ENCODE measurements at regions not wholly inside any gene's neighbourhood (a gene's known extent, or its start where the extent isn't known, plus 50 kb on each side); places are given as distances from the start of the nearest gene placed in this dataset.

GRCh38 chr15:59839906-59840305, 150.8 kb upstream of the BNIP2 start:
- H3K4me1 Mint-ChIP-seq (ENCODE audit: low read depth, unreplicated experiment), result no peaks in the 10 kb centered on the region
- DNase-seq (ENCODE audit: low read depth), result no peak
- no peaks in the 10 kb centered on the region for H3K9me3 Mint-ChIP-seq (ENCODE audit: unreplicated experiment)
- H3K4me3 Mint-ChIP-seq (ENCODE audit: unreplicated experiment), result no peak overlapping the region
- FAIRE-seq, result no peak
- H3K27me3 Mint-ChIP-seq (ENCODE audit: low read depth, unreplicated experiment), result peaks cover 10% of the 10 kb centered on the region
- no peaks in the 10 kb centered on the region for H3K9me3 ChIP-seq (ENCODE audit: insufficient read depth, low read depth, low read length)
- H3K9ac ChIP-seq (ENCODE audit: low read length), result no peak overlapping the region
- H3K27ac ChIP-seq (ENCODE audit: low read depth, low read length), result no peak overlapping the region
- no peak overlapping the region for H3K4me2 ChIP-seq (ENCODE audit: low read length)
- H3K36me3 Mint-ChIP-seq (ENCODE audit: low read depth, unreplicated experiment), result no peaks in the 10 kb centered on the region
- H2AFZ ChIP-seq (ENCODE audit: low read depth, low read length), result no peak overlapping the region
- no peak overlapping the region for H3K4me3 ChIP-seq (ENCODE audit: insufficient read depth, low read depth, low read length)
- H3K27ac Mint-ChIP-seq (ENCODE audit: unreplicated experiment), result no peak overlapping the region
- no peaks in the 10 kb centered on the region for H3K4me1 ChIP-seq (ENCODE audit: insufficient read depth, low read length)
- no peaks in the 10 kb centered on the region for H4K20me1 ChIP-seq (ENCODE audit: insufficient read depth, low read length)
- TF ChIP-seq CTCF (IDR thresholded peaks at IDR 0.05; ENCODE audit: insufficient read depth, low read depth, low read length) (no peak), EZH2 (IDR thresholded peaks at IDR 0.05; ENCODE audit: insufficient read depth, low read length) (no peak)
- H3K27me3 ChIP-seq (ENCODE audit: insufficient read depth, low read length), result no peaks in the 10 kb centered on the region
- H3K36me3 ChIP-seq (ENCODE audit: insufficient read depth, low read length), result no peaks in the 10 kb centered on the region
- no peaks in the 10 kb centered on the region for H3K79me2 ChIP-seq (ENCODE audit: insufficient read depth, low read length)

GRCh38 chr15:59838900-59839299, 149.8 kb upstream of the BNIP2 start:
- no peaks in the 10 kb centered on the region for H3K36me3 Mint-ChIP-seq (ENCODE audit: low read depth, unreplicated experiment)
- peaks cover 4% of the 10 kb centered on the region for H3K27me3 ChIP-seq (ENCODE audit: insufficient read depth, low read length)
- no peak overlapping the region for H3K9ac ChIP-seq (ENCODE audit: low read length)
- TF ChIP-seq EZH2 (IDR thresholded peaks at IDR 0.05; ENCODE audit: insufficient read depth, low read length) (no peak), CTCF (IDR thresholded peaks at IDR 0.05; ENCODE audit: insufficient read depth, low read depth, low read length) (no peak)
- DNase-seq (ENCODE audit: low read depth) (no peak), FAIRE-seq (no peak)
- no peaks in the 10 kb centered on the region for H3K4me1 Mint-ChIP-seq (ENCODE audit: low read depth, unreplicated experiment)
- no peaks in the 10 kb centered on the region for H3K9me3 Mint-ChIP-seq (ENCODE audit: unreplicated experiment)
- H3K27ac ChIP-seq (ENCODE audit: low read depth, low read length), result no peak overlapping the region
- H3K4me1 ChIP-seq (ENCODE audit: insufficient read depth, low read length), result no peaks in the 10 kb centered on the region
- no peak overlapping the region for H3K4me3 Mint-ChIP-seq (ENCODE audit: unreplicated experiment)
- H3K27ac Mint-ChIP-seq (ENCODE audit: unreplicated experiment), result no peak overlapping the region
- no peak overlapping the region for H2AFZ ChIP-seq (ENCODE audit: low read depth, low read length)
- H3K27me3 Mint-ChIP-seq (ENCODE audit: low read depth, unreplicated experiment), result peaks cover 5% of the 10 kb centered on the region
- no peak overlapping the region for H3K4me2 ChIP-seq (ENCODE audit: low read length)
- H3K36me3 ChIP-seq (ENCODE audit: insufficient read depth, low read length), result no peaks in the 10 kb centered on the region
- H3K79me2 ChIP-seq (ENCODE audit: insufficient read depth, low read length), result no peaks in the 10 kb centered on the region
- H3K4me3 ChIP-seq (ENCODE audit: insufficient read depth, low read depth, low read length), result no peak overlapping the region
- H3K9me3 ChIP-seq (ENCODE audit: insufficient read depth, low read depth, low read length), result no peaks in the 10 kb centered on the region
- H4K20me1 ChIP-seq (ENCODE audit: insufficient read depth, low read length), result no peaks in the 10 kb centered on the region

GRCh38 chr15:59835776-59836175, 146.7 kb upstream of the BNIP2 start:
- Histone ChIP-seq H3K4me1 (ENCODE audit: insufficient read depth, low read length) (no peaks in the 10 kb centered on the region), H2AFZ (ENCODE audit: low read depth, low read length) (no peak overlapping the region), H4K20me1 (ENCODE audit: insufficient read depth, low read length) (no peaks in the 10 kb centered on the region), H3K9ac (ENCODE audit: low read length) (no peak overlapping the region), H3K36me3 (ENCODE audit: insufficient read depth, low read length) (no peaks in the 10 kb centered on the region), H3K27me3 (ENCODE audit: insufficient read depth, low read length) (peaks cover 4% of the 10 kb centered on the region), H3K27ac (ENCODE audit: low read depth, low read length) (no peak overlapping the region), H3K9me3 (ENCODE audit: insufficient read depth, low read depth, low read length) (no peaks in the 10 kb centered on the region), H3K4me3 (ENCODE audit: insufficient read depth, low read depth, low read length) (no peak overlapping the region), H3K4me2 (ENCODE audit: low read length) (no peak overlapping the region), H3K79me2 (ENCODE audit: insufficient read depth, low read length) (no peaks in the 10 kb centered on the region)
- Mint-ChIP-seq H3K4me3 (ENCODE audit: unreplicated experiment) (no peak overlapping the region), H3K27me3 (ENCODE audit: low read depth, unreplicated experiment) (peaks cover 5% of the 10 kb centered on the region), H3K36me3 (ENCODE audit: low read depth, unreplicated experiment) (no peaks in the 10 kb centered on the region), H3K9me3 (ENCODE audit: unreplicated experiment) (no peaks in the 10 kb centered on the region), H3K4me1 (ENCODE audit: low read depth, unreplicated experiment) (peaks cover 1% of the 10 kb centered on the region), H3K27ac (ENCODE audit: unreplicated experiment) (no peak overlapping the region)
- TF ChIP-seq EZH2 (IDR thresholded peaks at IDR 0.05; ENCODE audit: insufficient read depth, low read length), result no peak
- no peak for TF ChIP-seq CTCF (IDR thresholded peaks at IDR 0.05; ENCODE audit: insufficient read depth, low read depth, low read length)
- FAIRE-seq (no peak), DNase-seq (ENCODE audit: low read depth) (no peak)
